WTC11 (cell line): ENCODE measurements at regions not wholly inside any gene's neighbourhood (a gene's known extent, or its start where the extent isn't known, plus 50 kb on each side); places are given as distances from the start of the nearest gene placed in this dataset.

Experiments
- ATAC-seq: fragments of 200-7000 bp; cut with Tn5 transposase; 2 replicates; pipeline ENCODE4 v1.10.0; 2021; ENCODE audit warnings: mild to moderate bottlenecking, moderate library complexity
- CTCF ChIA-PET: fragments of 300-600 bp; sonication (Branson Sonifier 250); formaldehyde crosslinking; loops from one replicate; lab custom pipeline; 2021; ENCODE audit warnings: antibody characterized with exemption; lab: Charles Lee
- POLR2A ChIA-PET: fragments of 350-600 bp; sonication (Branson Sonifier 250); formaldehyde crosslinking; loops from one replicate; lab custom pipeline; 2021; ENCODE audit warnings: antibody characterized with exemption; lab: Charles Lee
- DNase-seq: peaks from one replicate; pipeline ENCODE4 v3.0.0; 2021; ENCODE audit warnings: low spot score
- H3K27ac Mint-ChIP-seq: 2 replicates; pipeline ENCODE4 v1.8.0; 2021; ENCODE audit warnings: mixed read lengths
- H3K27me3 Mint-ChIP-seq: 2 replicates; pipeline ENCODE4 v1.8.0; 2021; ENCODE audit warnings: low read depth, mild to moderate bottlenecking, moderate library complexity, mixed read lengths
- H3K36me3 Mint-ChIP-seq: 2 replicates; pipeline ENCODE4 v1.8.0; 2021; ENCODE audit warnings: mixed read lengths
- H3K4me1 Mint-ChIP-seq: 2 replicates; pipeline ENCODE4 v1.8.0; 2022; ENCODE audit warnings: mixed read lengths
- H3K4me3 Mint-ChIP-seq: 2 replicates; pipeline ENCODE4 v1.8.0; 2021; ENCODE audit warnings: mild to moderate bottlenecking, moderate library complexity, mixed read lengths
- H3K9me3 Mint-ChIP-seq: 2 replicates; pipeline ENCODE4 v1.8.0; 2021; ENCODE audit warnings: mixed read lengths
- AFF4 ChIP-seq: sonication (generic); formaldehyde crosslinking; IDR thresholded peaks from 2 replicates; pipeline ENCODE4 v1.8.1; 2023; ENCODE audit warnings: mild to moderate bottlenecking, missing genetic modification reagents, borderline replicate concordance
- CBFB ChIP-seq: sonication (generic); formaldehyde crosslinking; IDR thresholded peaks from 2 replicates; pipeline ENCODE4 v1.8.1; 2022; ENCODE audit warnings: mild to moderate bottlenecking, low read depth, missing genetic modification reagents
- CREM ChIP-seq: sonication (generic); formaldehyde crosslinking; IDR thresholded peaks from 2 replicates; pipeline ENCODE4 v1.8.1; 2022; ENCODE audit warnings: mild to moderate bottlenecking, missing genetic modification reagents, moderate library complexity
- E2F4 ChIP-seq: sonication (generic); formaldehyde crosslinking; IDR thresholded peaks from 2 replicates; pipeline ENCODE4 v1.8.1; 2022; ENCODE audit warnings: low read depth, mild to moderate bottlenecking, moderate library complexity, missing genetic modification reagents, borderline replicate concordance
- ELF4 ChIP-seq: sonication (generic); formaldehyde crosslinking; IDR thresholded peaks from 2 replicates; pipeline ENCODE4 v1.8.1; 2022; ENCODE audit warnings: low read depth, mild to moderate bottlenecking, moderate library complexity, missing genetic modification reagents
- ETV6 ChIP-seq: sonication (generic); formaldehyde crosslinking; IDR thresholded peaks from 2 replicates; pipeline ENCODE4 v1.8.1; 2022; ENCODE audit warnings: mild to moderate bottlenecking, missing genetic modification reagents
- FOXK1 ChIP-seq: sonication (generic); formaldehyde crosslinking; IDR thresholded peaks from 2 replicates; pipeline ENCODE4 v1.8.0; 2022; ENCODE audit warnings: mild to moderate bottlenecking, moderate library complexity, missing genetic modification reagents
- FOXP1 ChIP-seq: sonication (generic); formaldehyde crosslinking; IDR thresholded peaks from 2 replicates; pipeline ENCODE4 v1.8.0; 2022; ENCODE audit warnings: missing genetic modification reagents, mild to moderate bottlenecking, moderate library complexity, borderline replicate concordance
- HMGA2 ChIP-seq: fragments of 250-450 bp; sonication (Bioruptor Pico); IDR thresholded peaks from 2 replicates; pipeline ENCODE4 v1.4.0; 2021; ENCODE audit warnings: mild to moderate bottlenecking, moderate library complexity
- IRF2 ChIP-seq: sonication (generic); formaldehyde crosslinking; IDR thresholded peaks from 2 replicates; pipeline ENCODE4 v1.8.0; 2022; ENCODE audit warnings: low read depth, missing genetic modification reagents, borderline replicate concordance
- JUN ChIP-seq: sonication (generic); formaldehyde crosslinking; IDR thresholded peaks from 2 replicates; pipeline ENCODE4 v1.8.0; 2023; ENCODE audit warnings: mild to moderate bottlenecking, missing genetic modification reagents
- KAT7 ChIP-seq: sonication (generic); formaldehyde crosslinking; IDR thresholded peaks from 2 replicates; pipeline ENCODE4 v1.8.1; 2023; ENCODE audit warnings: missing genetic modification reagents, mild to moderate bottlenecking, borderline replicate concordance
- MYBL2 ChIP-seq: sonication (generic); formaldehyde crosslinking; IDR thresholded peaks from 2 replicates; pipeline ENCODE4 v1.8.1; 2023; ENCODE audit warnings: mild to moderate bottlenecking, moderate library complexity, missing genetic modification reagents
- OVOL2 ChIP-seq: fragments of 250-450 bp; sonication (Bioruptor Pico); IDR thresholded peaks from 2 replicates; pipeline ENCODE4 v1.9.0; 2021; ENCODE audit warnings: mild to moderate bottlenecking, borderline replicate concordance
- PREB ChIP-seq: sonication (generic); formaldehyde crosslinking; IDR thresholded peaks from 2 replicates; pipeline ENCODE4 v1.8.1; 2022; ENCODE audit warnings: mild to moderate bottlenecking, missing genetic modification reagents, moderate library complexity, borderline replicate concordance
- RORB ChIP-seq: fragments of 250-450 bp; sonication (Bioruptor Pico); IDR thresholded peaks from 2 replicates; pipeline ENCODE4 v1.9.0; 2021; ENCODE audit warnings: mild to moderate bottlenecking
- SOX15 ChIP-seq: fragments of 250-450 bp; sonication (Bioruptor Pico); IDR thresholded peaks from 2 replicates; pipeline ENCODE4 v1.9.0; 2021; ENCODE audit warnings: mild to moderate bottlenecking
- SP1 ChIP-seq: sonication (generic); formaldehyde crosslinking; conservative IDR thresholded peaks from 2 replicates; pipeline ENCODE4 v1.8.1; 2022; ENCODE audit warnings: missing genetic modification reagents
- TP53 ChIP-seq: sonication (generic); formaldehyde crosslinking; IDR thresholded peaks from 2 replicates; pipeline ENCODE4 v1.8.1; 2023; ENCODE audit warnings: mild to moderate bottlenecking, missing genetic modification reagents
- ZBTB21 ChIP-seq: sonication (generic); formaldehyde crosslinking; IDR thresholded peaks from 2 replicates; pipeline ENCODE4 v1.8.1; 2023; ENCODE audit warnings: mild to moderate bottlenecking, missing genetic modification reagents, borderline replicate concordance
- ZNF121 ChIP-seq: sonication (generic); formaldehyde crosslinking; IDR thresholded peaks from 2 replicates; pipeline ENCODE4 v1.8.0; 2023; ENCODE audit warnings: missing genetic modification reagents
- ZNF232 ChIP-seq: sonication (generic); formaldehyde crosslinking; IDR thresholded peaks from 2 replicates; pipeline ENCODE4 v1.8.0; 2022; ENCODE audit warnings: mild to moderate bottlenecking, missing genetic modification reagents
- ZNF416 ChIP-seq: fragments of 250-450 bp; sonication (Bioruptor Pico); IDR thresholded peaks from 2 replicates; pipeline ENCODE4 v1.9.0; 2021; ENCODE audit warnings: mild to moderate bottlenecking, inconsistent platforms
- ZSCAN18 ChIP-seq: fragments of 250-450 bp; sonication (Bioruptor Pico); IDR thresholded peaks from 2 replicates; pipeline ENCODE4 v2.1.2; 2022; ENCODE audit warnings: mild to moderate bottlenecking, moderate library complexity
- TF ChIP-seq, protein P1 (sequence below): sonication (generic); formaldehyde crosslinking; IDR thresholded peaks from 2 replicates; pipeline ENCODE4 v1.8.0; 2022; ENCODE audit warnings: mild to moderate bottlenecking, missing genetic modification reagents
- TF ChIP-seq, protein P2 (sequence below): sonication (generic); formaldehyde crosslinking; IDR thresholded peaks from 2 replicates; pipeline ENCODE4 v1.8.0; 2022; ENCODE audit warnings: mild to moderate bottlenecking, missing genetic modification reagents

GRCh38 chr18:73617981-73618380 lies 529.7 kb downstream of the FBXO15 start:
- TF ChIP-seq HMGA2 (CRISPR knock-in tag) (no peak), FOXK1 (CRISPR knock-in tag) (no peak), ZSCAN18 (CRISPR knock-in tag) (no peak), SOX15 (CRISPR knock-in tag) (no peak), FOXP1 (no peak), ZNF121 (no peak), CBFB (CRISPR knock-in tag) (no peak), SP1 (CRISPR knock-in tag) (no peak), KAT7 (CRISPR knock-in tag) (no peak), E2F4 (CRISPR knock-in tag) (no peak), ETV6 (no peak), ZNF232 (CRISPR knock-in tag) (no peak), IRF2 (CRISPR knock-in tag) (no peak), RORB (CRISPR knock-in tag) (no peak), AFF4 (CRISPR knock-in tag) (no peak), MYBL2 (no peak), OVOL2 (no peak)
- TF ChIP-seq, protein P1, sequence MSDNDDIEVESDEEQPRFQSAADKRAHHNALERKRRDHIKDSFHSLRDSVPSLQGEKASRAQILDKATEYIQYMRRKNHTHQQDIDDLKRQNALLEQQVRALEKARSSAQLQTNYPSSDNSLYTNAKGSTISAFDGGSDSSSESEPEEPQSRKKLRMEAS (CRISPR knock-in tag) = no peak
- TF ChIP-seq, protein P2, sequence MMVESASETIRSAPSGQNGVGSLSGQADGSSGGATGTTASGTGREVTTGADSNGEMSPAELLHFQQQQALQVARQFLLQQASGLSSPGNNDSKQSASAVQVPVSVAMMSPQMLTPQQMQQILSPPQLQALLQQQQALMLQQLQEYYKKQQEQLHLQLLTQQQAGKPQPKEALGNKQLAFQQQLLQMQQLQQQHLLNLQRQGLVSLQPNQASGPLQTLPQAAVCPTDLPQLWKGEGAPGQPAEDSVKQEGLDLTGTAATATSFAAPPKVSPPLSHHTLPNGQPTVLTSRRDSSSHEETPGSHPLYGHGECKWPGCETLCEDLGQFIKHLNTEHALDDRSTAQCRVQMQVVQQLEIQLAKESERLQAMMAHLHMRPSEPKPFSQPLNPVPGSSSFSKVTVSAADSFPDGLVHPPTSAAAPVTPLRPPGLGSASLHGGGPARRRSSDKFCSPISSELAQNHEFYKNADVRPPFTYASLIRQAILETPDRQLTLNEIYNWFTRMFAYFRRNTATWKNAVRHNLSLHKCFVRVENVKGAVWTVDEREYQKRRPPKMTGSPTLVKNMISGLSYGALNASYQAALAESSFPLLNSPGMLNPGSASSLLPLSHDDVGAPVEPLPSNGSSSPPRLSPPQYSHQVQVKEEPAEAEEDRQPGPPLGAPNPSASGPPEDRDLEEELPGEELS (CRISPR knock-in tag) = no peak
- Mint-ChIP-seq H3K4me1 (peaks cover 10% of the 10 kb centered on the region), H3K36me3 (no peaks in the 10 kb centered on the region), H3K27ac (no peak overlapping the region), H3K27me3 (no peaks in the 10 kb centered on the region; the same call in 1 of the 2 replicates), H3K9me3 (no peaks in the 10 kb centered on the region), H3K4me3 (no peak overlapping the region)
- CTCF ChIA-PET = no interaction called here
- DNase-seq (no peak), ATAC-seq (no peak)
- POLR2A ChIA-PET = no interaction called here

GRCh38 chr18:73615506-73615905 lies 532.1 kb downstream of the FBXO15 start:
- ChIA-PET CTCF (interaction anchor here (1.5 kb wide), 1 partner anchor 364 kb away, joined by 3 read pairs; no protein-coding TSS in a partner anchor), POLR2A (no interaction called here)

More at GRCh38 chr18:73615506-73615905, 532.1 kb downstream of the FBXO15 start:
- H3K36me3 Mint-ChIP-seq = no peaks in the 10 kb centered on the region
- no peaks in the 10 kb centered on the region for H3K27me3 Mint-ChIP-seq
- H3K9me3 Mint-ChIP-seq = no peaks in the 10 kb centered on the region
- no peak for TF ChIP-seq ZNF416
- no peak for TF ChIP-seq JUN (CRISPR knock-in tag)
- no peak for TF ChIP-seq ZBTB21 (CRISPR knock-in tag)
- no peak for TF ChIP-seq ELF4 (CRISPR knock-in tag)
- no peak for TF ChIP-seq TP53 (CRISPR knock-in tag)
- no peak for TF ChIP-seq CREM
- no peak for TF ChIP-seq CBFB (CRISPR knock-in tag)
- no peak for TF ChIP-seq PREB
- ATAC-seq = no peak
- H3K4me1 Mint-ChIP-seq = peaks cover 10% of the 10 kb centered on the region
- no peak overlapping the region for H3K4me3 Mint-ChIP-seq
- no peak for DNase-seq
- no peak overlapping the region for H3K27ac Mint-ChIP-seq
